ENCODE measurements at regions not wholly inside any gene's neighbourhood (a gene's known extent, or its start where the extent isn't known, plus 50 kb on each side); places are given as distances from the start of the nearest gene placed in this dataset.

- no peaks in the 10 kb centered on the region for H3K36me3 ChIP-seq
- WGBS, 2 donors: 74 to 83% methylated on average over 2 of the region's 2 CpGs
- TF ChIP-seq CTCF (IDR thresholded peaks at IDR 0.05) (no peak), EP300 (IDR thresholded peaks at IDR 0.05) (no peak), POLR2A (IDR thresholded peaks at IDR 0.05) (no peak)
Observed at GRCh38 chr15:96817900-96818299, 487.4 kb downstream of the NR2F2 start.

GRCh38 chr15:96818861-96819260, 488.4 kb downstream of the NR2F2 start:
- H3K27me3 ChIP-seq: no peaks in the 10 kb centered on the region
- 91 to 94% methylated on average over 4 of the region's 4 CpGs for WGBS, 2 donors

More at GRCh38 chr15:96817900-96818299, 487.4 kb downstream of the NR2F2 start:
- Histone ChIP-seq H3K27ac (no peak overlapping the region), H3K4me1 (no peaks in the 10 kb centered on the region), H3K4me3 (no peak overlapping the region), H3K27me3 (no peaks in the 10 kb centered on the region), H3K9me3 (no peaks in the 10 kb centered on the region)
- DNase-seq (ENCODE audit: low spot score in 2 of 2): no peak

GRCh38 chr15:96827981-96828380, 497.5 kb downstream of the NR2F2 start:
- Histone ChIP-seq H3K27me3 (no peaks in the 10 kb centered on the region), H3K4me1 (no peaks in the 10 kb centered on the region), H3K9me3 (no peaks in the 10 kb centered on the region), H3K27ac (no peak overlapping the region), H3K4me3 (no peak overlapping the region), H3K36me3 (no peaks in the 10 kb centered on the region)
- no peak for DNase-seq (ENCODE audit: low spot score in 2 of 2)
- WGBS, 2 donors: 83 to 84% methylated on average over 8 of the region's 8 CpGs
- no peak for TF ChIP-seq POLR2A (IDR thresholded peaks at IDR 0.05)
- no peak for TF ChIP-seq EP300 (IDR thresholded peaks at IDR 0.05)
- no peak for TF ChIP-seq CTCF (IDR thresholded peaks at IDR 0.05)

More at GRCh38 chr15:96818861-96819260, 488.4 kb downstream of the NR2F2 start:
- Histone ChIP-seq H3K27ac (no peak overlapping the region), H3K36me3 (no peaks in the 10 kb centered on the region), H3K4me3 (no peak overlapping the region), H3K4me1 (no peaks in the 10 kb centered on the region), H3K9me3 (no peaks in the 10 kb centered on the region)
- TF ChIP-seq CTCF (IDR thresholded peaks at IDR 0.05) (no peak), EP300 (IDR thresholded peaks at IDR 0.05) (no peak), POLR2A (IDR thresholded peaks at IDR 0.05) (no peak)
- no peak for DNase-seq (ENCODE audit: low spot score in 2 of 2)

- Histone ChIP-seq H3K4me1 (no peaks in the 10 kb centered on the region), H3K36me3 (no peaks in the 10 kb centered on the region), H3K27me3 (no peaks in the 10 kb centered on the region), H3K27ac (no peak overlapping the region), H3K9me3 (peaks cover 0 to 11% (median 0%) of the 10 kb centered on the region in 4 donors), H3K4me3 (no peak overlapping the region)
- TF ChIP-seq CTCF (IDR thresholded peaks at IDR 0.05) (no peak), POLR2A (IDR thresholded peaks at IDR 0.05) (no peak), EP300 (IDR thresholded peaks at IDR 0.05) (no peak)
- WGBS, 2 donors: 90 to 91% methylated on average over 13 of the region's 14 CpGs
- no peak for DNase-seq (ENCODE audit: low spot score in 2 of 2)
Observed at GRCh38 chr15:96837241-96837970, 506.9 kb downstream of the NR2F2 start.

GRCh38 chr15:96838081-96838480, 507.6 kb downstream of the NR2F2 start:
- H3K27ac ChIP-seq: no peak overlapping the region
- no peak for TF ChIP-seq POLR2A (IDR thresholded peaks at IDR 0.05)
- no peak overlapping the region for H3K4me3 ChIP-seq
- no peaks in the 10 kb centered on the region for H3K27me3 ChIP-seq
- H3K9me3 ChIP-seq: peaks cover 0 to 11% (median 0%) of the 10 kb centered on the region in 4 donors
- no peaks in the 10 kb centered on the region for H3K4me1 ChIP-seq
- H3K36me3 ChIP-seq: no peaks in the 10 kb centered on the region
- DNase-seq (ENCODE audit: low spot score in 2 of 2): no peak

Data from tibial nerve (tissue), 4 donors.